A673 (cell line): ENCODE measurements at regions not wholly inside any gene's neighbourhood (a gene's known extent, or its start where the extent isn't known, plus 50 kb on each side); places are given as distances from the start of the nearest gene placed in this dataset.

Experiments used
- BruUV-seq: library from RNA; stranded (reverse); fragments of 400-500 nt; replicated peaks from 2 replicates; lab custom pipeline; 2021; lab: Mats Ljungman, UMichigan
- CTCF ChIA-PET: fragments of 300-600 bp; sonication (Branson Sonifier 250); formaldehyde crosslinking; loops from one replicate; lab custom pipeline; 2022; ENCODE audit warnings: antibody characterized with exemption; lab: Charles Lee
- POLR2A ChIA-PET: fragments of 300-600 bp; sonication (Branson Sonifier 250); formaldehyde crosslinking; loops from one replicate; lab custom pipeline; 2022; ENCODE audit warnings: antibody characterized with exemption; ENCODE audit not compliant: low non-redundant PET; lab: Charles Lee
- DNase-seq: peaks from one replicate; pipeline ENCODE4 v3.0.0-alpha.2; 2015; ENCODE audit warnings: low spot score
- H3K27ac ChIP-seq: fragments of 200-600 bp; sonication (generic); 2 replicates; pipeline ENCODE4 v1.5.1; 2016; ENCODE audit warnings: mixed run types, low read depth, mild to moderate bottlenecking, mixed read lengths, antibody characterized with exemption, low read length; ENCODE audit not compliant: poor library complexity, severe bottlenecking
- H3K27me3 ChIP-seq: fragments of 200-600 bp; sonication (generic); replicated peaks from 2 replicates; pipeline ENCODE4 v1.6.1; 2017; ENCODE audit warnings: mixed run types, low read depth, mild to moderate bottlenecking, mixed read lengths, antibody characterized with exemption, low read length; ENCODE audit not compliant: insufficient read depth, poor library complexity
- H3K36me3 ChIP-seq: fragments of 200-600 bp; sonication (generic); 2 replicates; pipeline ENCODE4 v1.6.1; 2016; ENCODE audit warnings: mixed run types, mild to moderate bottlenecking, mixed read lengths, antibody characterized with exemption, low read length; ENCODE audit not compliant: insufficient read depth, poor library complexity, severe bottlenecking
- H3K4me1 ChIP-seq: fragments of 200-600 bp; sonication (generic); 2 replicates; pipeline ENCODE4 v1.6.1; 2017; ENCODE audit warnings: mixed run types, mild to moderate bottlenecking, mixed read lengths, antibody characterized with exemption, low read length; ENCODE audit not compliant: insufficient read depth, poor library complexity, severe bottlenecking
- H3K4me3 ChIP-seq: fragments of 200-600 bp; sonication (generic); 2 replicates; pipeline ENCODE4 v1.5.1; 2016; ENCODE audit warnings: low read depth, mixed run types, mild to moderate bottlenecking, mixed read lengths, low read length; ENCODE audit not compliant: poor library complexity, severe bottlenecking
- H3K9me3 ChIP-seq: fragments of 200-600 bp; sonication (generic); 2 replicates; pipeline ENCODE4 v1.6.1; 2016; ENCODE audit warnings: mixed run types, low read depth, mild to moderate bottlenecking, mixed read lengths, antibody characterized with exemption, low read length; ENCODE audit not compliant: poor library complexity, severe bottlenecking
- EZH2 ChIP-seq: fragments of 200-600 bp; sonication (generic); IDR thresholded peaks from 2 replicates; pipeline ENCODE4 v1.6.1; 2017; ENCODE audit warnings: borderline replicate concordance, low read depth, mild to moderate bottlenecking, mixed read lengths, antibody characterized with exemption, low read length; ENCODE audit not compliant: poor library complexity, severe bottlenecking
- intact Hi-C: fragments of 100-400 bp; cut with micrococcal nuclease; formaldehyde crosslinking; loops from one replicate; pipeline ENCODE4 v1.10.0; 2022; ENCODE audit not compliant: unreplicated experiment
- TF ChIP-seq, protein P1 (sequence below): fragments of 300-800, 200-600 bp; sonication (generic); conservative IDR thresholded peaks from 2 replicates; pipeline ENCODE4 v1.5.1; 2017; ENCODE audit warnings: low read depth, mild to moderate bottlenecking, antibody characterized with exemption, low read length, moderate library complexity, mixed read lengths

DNA sequence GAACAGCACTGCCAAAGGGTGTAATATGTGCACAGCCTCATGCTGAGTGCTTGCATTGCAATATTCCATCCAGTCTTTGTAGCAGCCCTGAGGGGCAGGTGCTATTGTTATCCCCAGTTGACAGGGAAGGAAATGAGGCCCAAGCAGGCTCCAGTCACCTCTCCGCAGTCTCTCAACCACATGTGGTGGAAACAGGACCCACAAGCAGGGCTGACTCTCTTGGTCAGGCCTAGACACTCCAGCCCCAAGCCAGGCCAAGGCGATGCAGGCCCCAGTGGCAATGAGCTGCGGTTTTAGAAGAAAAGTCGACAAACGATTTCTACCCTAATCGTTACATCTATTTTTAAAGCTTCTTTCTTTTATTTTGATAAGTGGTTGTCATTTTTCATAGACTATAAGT lies 52.6 kb upstream of the GADD45A start:
- Histone ChIP-seq H3K9me3 (no peaks in the 10 kb centered on the region), H3K27ac (no peak overlapping the region), H3K4me1 (no peaks in the 10 kb centered on the region), H3K4me3 (no peak overlapping the region), H3K27me3 (no peaks in the 10 kb centered on the region), H3K36me3 (no peaks in the 10 kb centered on the region)
- no TSS peak for BruUV-seq
- DNase-seq = no peak
- CTCF ChIA-PET = no interaction called here
- TF ChIP-seq, protein P1, sequence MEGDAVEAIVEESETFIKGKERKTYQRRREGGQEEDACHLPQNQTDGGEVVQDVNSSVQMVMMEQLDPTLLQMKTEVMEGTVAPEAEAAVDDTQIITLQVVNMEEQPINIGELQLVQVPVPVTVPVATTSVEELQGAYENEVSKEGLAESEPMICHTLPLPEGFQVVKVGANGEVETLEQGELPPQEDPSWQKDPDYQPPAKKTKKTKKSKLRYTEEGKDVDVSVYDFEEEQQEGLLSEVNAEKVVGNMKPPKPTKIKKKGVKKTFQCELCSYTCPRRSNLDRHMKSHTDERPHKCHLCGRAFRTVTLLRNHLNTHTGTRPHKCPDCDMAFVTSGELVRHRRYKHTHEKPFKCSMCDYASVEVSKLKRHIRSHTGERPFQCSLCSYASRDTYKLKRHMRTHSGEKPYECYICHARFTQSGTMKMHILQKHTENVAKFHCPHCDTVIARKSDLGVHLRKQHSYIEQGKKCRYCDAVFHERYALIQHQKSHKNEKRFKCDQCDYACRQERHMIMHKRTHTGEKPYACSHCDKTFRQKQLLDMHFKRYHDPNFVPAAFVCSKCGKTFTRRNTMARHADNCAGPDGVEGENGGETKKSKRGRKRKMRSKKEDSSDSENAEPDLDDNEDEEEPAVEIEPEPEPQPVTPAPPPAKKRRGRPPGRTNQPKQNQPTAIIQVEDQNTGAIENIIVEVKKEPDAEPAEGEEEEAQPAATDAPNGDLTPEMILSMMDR = no peak
- TF ChIP-seq EZH2 = no peak
- intact Hi-C loops = no loop called here
- POLR2A ChIA-PET = no interaction called here

DNA sequence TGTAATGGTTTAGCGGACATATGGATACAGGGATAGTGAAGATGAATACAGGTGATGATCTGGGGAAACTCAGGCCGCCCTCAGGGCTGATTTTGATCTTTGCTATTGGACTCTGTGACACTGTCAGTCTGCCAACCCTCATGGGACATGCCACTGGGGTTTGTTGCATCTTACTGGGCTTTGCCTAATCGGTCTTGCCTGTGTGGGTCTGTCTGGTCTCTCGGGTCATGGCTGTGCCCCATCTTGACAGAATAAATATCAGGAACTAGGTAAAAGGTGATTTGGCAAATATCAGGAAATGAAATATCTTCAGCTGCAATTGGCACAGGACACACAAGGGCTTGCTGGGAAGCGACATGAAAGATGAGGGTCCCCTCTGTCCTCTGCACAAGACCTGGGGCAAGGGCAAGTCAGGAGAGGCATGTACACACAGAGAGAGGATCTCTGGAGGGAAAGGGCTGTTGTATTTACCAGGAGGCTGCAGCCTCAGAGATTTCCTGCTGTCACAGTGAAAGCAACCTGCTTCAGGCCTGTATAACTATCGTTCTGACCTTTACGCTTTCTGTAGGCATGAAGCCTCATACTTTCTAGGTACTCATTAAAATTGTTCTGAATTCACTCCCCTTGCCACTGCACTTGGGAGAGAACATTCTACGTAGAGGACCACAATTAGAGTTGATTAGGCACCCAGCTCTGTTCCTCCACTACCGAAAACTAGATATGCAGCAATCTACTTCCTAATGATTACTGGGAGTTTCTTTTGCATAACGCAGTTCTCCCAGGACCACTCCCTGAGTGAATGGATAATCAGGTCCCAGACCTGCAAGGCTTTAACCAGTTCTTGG lies 52.0 kb upstream of the GADD45A start:
- no peak overlapping the region for H3K27ac ChIP-seq
- no peak for DNase-seq
- intact Hi-C loops = no loop called here
- TF ChIP-seq, protein P1 = no peak
- TF ChIP-seq EZH2 = no peak
- H3K27me3 ChIP-seq = no peaks in the 10 kb centered on the region
- H3K4me3 ChIP-seq = no peak overlapping the region
- BruUV-seq = no TSS peak
- H3K9me3 ChIP-seq = no peaks in the 10 kb centered on the region
- POLR2A ChIA-PET = no interaction called here
- H3K4me1 ChIP-seq = no peaks in the 10 kb centered on the region
- H3K36me3 ChIP-seq = no peaks in the 10 kb centered on the region
- CTCF ChIA-PET = no interaction called here

DNA sequence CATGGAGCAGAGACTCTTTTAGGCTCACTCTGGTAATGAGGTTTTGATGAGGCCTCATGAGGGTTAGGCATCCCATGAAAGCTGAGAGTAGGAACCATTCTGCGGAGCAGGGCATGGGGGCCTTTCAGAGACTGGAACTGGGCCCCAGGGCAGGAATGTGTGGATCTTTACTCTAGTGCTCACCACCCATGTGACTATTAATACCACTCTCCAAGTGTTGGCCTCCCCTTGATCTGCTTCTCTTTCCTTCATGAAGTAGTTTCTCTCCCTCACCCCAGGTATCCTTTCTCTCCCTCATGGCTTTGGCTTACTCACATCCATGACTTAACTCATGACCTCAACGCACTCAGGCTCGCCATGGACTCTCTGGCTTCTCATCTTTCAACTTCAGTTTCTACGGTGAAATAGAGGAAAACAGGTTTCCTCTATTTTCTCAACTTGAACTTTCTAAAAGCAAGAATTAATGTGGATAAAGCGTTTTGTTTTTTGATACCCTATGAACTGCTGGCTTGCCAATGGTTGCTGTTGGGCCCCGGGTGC lies 50.5 kb upstream of the GADD45A start:
- no peaks in the 10 kb centered on the region for H3K4me1 ChIP-seq
- no peak overlapping the region for H3K4me3 ChIP-seq
- no peaks in the 10 kb centered on the region for H3K9me3 ChIP-seq
- no peaks in the 10 kb centered on the region for H3K36me3 ChIP-seq
- H3K27me3 ChIP-seq = no peaks in the 10 kb centered on the region
- TF ChIP-seq, protein P1 = no peak
- no peak for TF ChIP-seq EZH2
- CTCF ChIA-PET = no interaction called here
- intact Hi-C loops = no loop called here
- BruUV-seq = no TSS peak
- no peak for DNase-seq
- no peak overlapping the region for H3K27ac ChIP-seq
- POLR2A ChIA-PET = no interaction called here
